Neural crest cell (in vitro differentiated cells): ENCODE measurements at regions not wholly inside any gene's neighbourhood (a gene's known extent, or its start where the extent isn't known, plus 50 kb on each side); places are given as distances from the start of the nearest gene placed in this dataset.

Experiments used
- DNase-seq: peaks from one replicate; pipeline ENCODE4 v3.0.0; 2021; ENCODE audit warnings: low read depth, mixed read lengths, low spot score
- H3K27ac Mint-ChIP-seq: one replicate; pipeline ENCODE4 v1.8.0; 2021; ENCODE audit warnings: mild to moderate bottlenecking, mixed read lengths; ENCODE audit not compliant: unreplicated experiment
- H3K27me3 Mint-ChIP-seq: 2 replicates; pipeline ENCODE4 v1.8.0; 2021; ENCODE audit warnings: low read depth, mild to moderate bottlenecking, mixed read lengths
- H3K36me3 Mint-ChIP-seq: 2 replicates; pipeline ENCODE4 v1.8.0; 2021; ENCODE audit warnings: low read depth, mild to moderate bottlenecking, mixed read lengths
- H3K4me1 Mint-ChIP-seq: 2 replicates; pipeline ENCODE4 v1.8.0; 2021; ENCODE audit warnings: mixed read lengths
- H3K4me3 Mint-ChIP-seq: one replicate; pipeline ENCODE4 v1.8.0; 2021; ENCODE audit warnings: mild to moderate bottlenecking, mixed read lengths
- H3K9me3 Mint-ChIP-seq: 2 replicates; pipeline ENCODE4 v1.8.0; 2021; ENCODE audit warnings: mixed read lengths
- TF ChIP-seq, protein P1 (sequence below): fragments of 200-600 bp; sonication (generic); conservative IDR thresholded peaks from 2 replicates; pipeline ENCODE4 v1.5.0; 2021; ENCODE audit warnings: antibody characterized with exemption, mild to moderate bottlenecking

DNA sequence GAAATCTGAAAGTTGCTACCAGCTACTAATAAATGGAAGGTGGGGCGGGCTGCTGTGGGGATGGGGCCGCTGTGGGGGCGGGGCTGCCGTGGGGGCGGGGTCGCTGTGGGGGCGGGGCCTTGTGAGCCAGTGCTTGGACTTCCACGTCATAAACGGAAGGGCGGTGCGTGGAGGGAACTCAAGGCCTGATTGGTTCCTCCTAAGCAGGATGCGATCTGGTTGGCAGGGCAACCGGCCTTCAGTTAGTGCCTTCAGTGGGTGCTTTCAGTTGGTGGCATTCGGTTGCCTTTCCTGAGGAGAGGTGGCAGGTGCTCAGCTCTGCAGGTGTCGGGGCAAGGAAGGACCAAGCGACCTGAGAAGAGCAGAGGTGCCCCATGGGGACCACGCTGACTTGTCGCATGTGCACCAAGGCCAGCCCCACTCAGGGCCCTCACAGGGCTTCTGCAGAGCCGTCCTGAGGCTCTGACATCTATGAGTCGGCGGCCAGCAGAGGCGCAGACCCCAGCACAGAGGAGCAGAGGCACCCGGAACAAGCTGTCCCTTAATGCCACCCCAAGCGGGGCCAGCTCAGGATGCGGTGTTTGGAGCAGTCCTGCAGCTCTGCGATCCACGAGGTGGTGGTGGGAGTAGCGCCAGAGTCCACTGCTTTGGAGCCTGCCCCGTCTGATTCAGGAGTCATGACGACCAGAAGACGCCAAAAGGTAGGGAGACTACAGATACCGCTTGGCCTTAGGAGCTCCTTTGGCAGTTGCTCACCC is 54.4 kb upstream of the PDSS1 start:
- H3K36me3 Mint-ChIP-seq: no peaks in the 10 kb centered on the region
- DNase-seq: no peak
- no peak overlapping the region for H3K4me3 Mint-ChIP-seq
- H3K9me3 Mint-ChIP-seq: no peaks in the 10 kb centered on the region
- H3K27me3 Mint-ChIP-seq: no peaks in the 10 kb centered on the region
- H3K4me1 Mint-ChIP-seq: no peaks in the 10 kb centered on the region
- TF ChIP-seq, protein P1, sequence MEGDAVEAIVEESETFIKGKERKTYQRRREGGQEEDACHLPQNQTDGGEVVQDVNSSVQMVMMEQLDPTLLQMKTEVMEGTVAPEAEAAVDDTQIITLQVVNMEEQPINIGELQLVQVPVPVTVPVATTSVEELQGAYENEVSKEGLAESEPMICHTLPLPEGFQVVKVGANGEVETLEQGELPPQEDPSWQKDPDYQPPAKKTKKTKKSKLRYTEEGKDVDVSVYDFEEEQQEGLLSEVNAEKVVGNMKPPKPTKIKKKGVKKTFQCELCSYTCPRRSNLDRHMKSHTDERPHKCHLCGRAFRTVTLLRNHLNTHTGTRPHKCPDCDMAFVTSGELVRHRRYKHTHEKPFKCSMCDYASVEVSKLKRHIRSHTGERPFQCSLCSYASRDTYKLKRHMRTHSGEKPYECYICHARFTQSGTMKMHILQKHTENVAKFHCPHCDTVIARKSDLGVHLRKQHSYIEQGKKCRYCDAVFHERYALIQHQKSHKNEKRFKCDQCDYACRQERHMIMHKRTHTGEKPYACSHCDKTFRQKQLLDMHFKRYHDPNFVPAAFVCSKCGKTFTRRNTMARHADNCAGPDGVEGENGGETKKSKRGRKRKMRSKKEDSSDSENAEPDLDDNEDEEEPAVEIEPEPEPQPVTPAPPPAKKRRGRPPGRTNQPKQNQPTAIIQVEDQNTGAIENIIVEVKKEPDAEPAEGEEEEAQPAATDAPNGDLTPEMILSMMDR: no peak
- H3K27ac Mint-ChIP-seq: no peak overlapping the region

DNA sequence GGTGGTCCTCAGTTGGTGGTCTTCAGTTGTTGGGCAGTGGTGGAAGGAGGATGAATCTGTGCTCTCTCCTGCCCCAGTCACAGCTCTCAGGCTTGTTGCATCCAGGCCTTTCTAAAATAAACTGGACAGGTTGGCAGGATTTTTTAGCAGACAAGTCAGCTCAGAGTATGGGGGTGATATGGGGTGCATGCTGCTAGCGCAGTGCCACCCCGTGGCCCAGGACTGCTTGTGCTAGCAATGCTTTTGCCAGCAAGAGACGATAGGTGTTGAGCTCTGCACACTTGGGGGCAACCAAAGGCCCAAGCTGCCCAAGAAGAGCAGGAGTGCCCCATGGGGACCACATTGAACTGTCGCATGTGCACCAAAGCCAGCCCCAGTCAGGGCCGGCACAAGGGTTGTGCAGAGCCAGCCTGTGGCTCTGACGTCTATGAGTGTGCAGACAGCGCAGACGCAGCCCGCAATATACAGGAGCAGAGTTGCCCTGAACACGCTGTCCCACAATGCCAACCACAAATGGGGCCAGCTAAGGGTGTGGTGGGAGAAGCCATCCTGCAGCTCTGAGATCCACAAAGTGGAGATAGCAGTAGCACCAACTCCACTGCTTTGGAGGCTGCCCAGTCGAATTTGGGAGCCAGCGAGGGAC is 49.8 kb upstream of the PDSS1 start:
- no peaks in the 10 kb centered on the region for H3K4me1 Mint-ChIP-seq
- no peaks in the 10 kb centered on the region for H3K36me3 Mint-ChIP-seq
- H3K27ac Mint-ChIP-seq: no peak overlapping the region
- peaks cover 2% of the 10 kb centered on the region for H3K27me3 Mint-ChIP-seq
- no peaks in the 10 kb centered on the region for H3K9me3 Mint-ChIP-seq
- TF ChIP-seq, protein P1: no peak
- H3K4me3 Mint-ChIP-seq: no peak overlapping the region
- no peak for DNase-seq
